ENCODE measurements at regions not wholly inside any gene's neighbourhood (a gene's known extent, or its start where the extent isn't known, plus 50 kb on each side); places are given as distances from the start of the nearest gene placed in this dataset.

GRCh38 chr2:184201246-184201645 is 397.1 kb upstream of the ZNF804A start:
- H3K27ac ChIP-seq: no peak overlapping the region

GRCh38 chr2:184203661-184204060 is 394.7 kb upstream of the ZNF804A start:
- no peak for DNase-seq (ENCODE audit: low spot score)
- Histone ChIP-seq H3K27me3 (replicated peaks; ENCODE audit: insufficient read depth) (no peaks in the 10 kb centered on the region), H3K4me3 (no peak overlapping the region), H3K4me1 (replicated peaks) (no peaks in the 10 kb centered on the region), H3K36me3 (no peaks in the 10 kb centered on the region), H3K27ac (no peak overlapping the region), H3K9me3 (no peaks in the 10 kb centered on the region)
- WGBS: 85% methylated on average over 1 of the region's 1 CpG
- intact Hi-C loops (cut with DNase I): no loop called here
- TF ChIP-seq POLR2A (IDR thresholded peaks at IDR 0.05) (no peak), POLR2AphosphoS5 (IDR thresholded peaks at IDR 0.05) (no peak), CTCF (IDR thresholded peaks at IDR 0.05) (no peak)

More at GRCh38 chr2:184201246-184201645, 397.1 kb upstream of the ZNF804A start:
- TF ChIP-seq POLR2A (IDR thresholded peaks at IDR 0.05) (no peak), CTCF (IDR thresholded peaks at IDR 0.05) (no peak), POLR2AphosphoS5 (IDR thresholded peaks at IDR 0.05) (no peak)
- Histone ChIP-seq H3K9me3 (no peaks in the 10 kb centered on the region), H3K4me3 (no peak overlapping the region), H3K4me1 (replicated peaks) (no peaks in the 10 kb centered on the region), H3K27me3 (replicated peaks; ENCODE audit: insufficient read depth) (no peaks in the 10 kb centered on the region), H3K36me3 (no peaks in the 10 kb centered on the region)
- intact Hi-C loops (cut with DNase I): no loop called here
- no peak for DNase-seq (ENCODE audit: low spot score)
- 83% methylated on average over 2 of the region's 2 CpGs for WGBS

- H3K4me3 ChIP-seq: no peak overlapping the region
- no peaks in the 10 kb centered on the region for H3K4me1 ChIP-seq (replicated peaks)
- no peaks in the 10 kb centered on the region for H3K27me3 ChIP-seq (replicated peaks; ENCODE audit: insufficient read depth)
- no peak for DNase-seq (ENCODE audit: low spot score)
- intact Hi-C loops (cut with DNase I): no loop called here
- WGBS: 76% methylated on average over 2 of the region's 2 CpGs
- no peak overlapping the region for H3K27ac ChIP-seq
- TF ChIP-seq POLR2A (IDR thresholded peaks at IDR 0.05) (no peak), POLR2AphosphoS5 (IDR thresholded peaks at IDR 0.05) (no peak), CTCF (IDR thresholded peaks at IDR 0.05) (no peak)
- H3K36me3 ChIP-seq: no peaks in the 10 kb centered on the region
- H3K9me3 ChIP-seq: no peaks in the 10 kb centered on the region
Measured at GRCh38 chr2:184205048-184205596, 393.2 kb upstream of the ZNF804A start.

- 88% methylated on average over 2 of the region's 2 CpGs for WGBS
- H3K27ac ChIP-seq: no peak overlapping the region
- DNase-seq (ENCODE audit: low spot score): no peak
- no peak for TF ChIP-seq POLR2AphosphoS5 (IDR thresholded peaks at IDR 0.05)
- no peak for TF ChIP-seq POLR2A (IDR thresholded peaks at IDR 0.05)
- no peak for TF ChIP-seq CTCF (IDR thresholded peaks at IDR 0.05)
- no peak overlapping the region for H3K4me3 ChIP-seq
- H3K9me3 ChIP-seq: no peaks in the 10 kb centered on the region
- intact Hi-C loops (cut with DNase I): no loop called here
- H3K27me3 ChIP-seq (replicated peaks; ENCODE audit: insufficient read depth): no peaks in the 10 kb centered on the region
- H3K36me3 ChIP-seq: no peaks in the 10 kb centered on the region
- H3K4me1 ChIP-seq (replicated peaks): no peaks in the 10 kb centered on the region
Measured at GRCh38 chr2:184206045-184206444, 392.3 kb upstream of the ZNF804A start.

- no peak for TF ChIP-seq CTCF (IDR thresholded peaks at IDR 0.05)
- no peak for TF ChIP-seq POLR2A (IDR thresholded peaks at IDR 0.05)
- TF ChIP-seq POLR2AphosphoS5 (IDR thresholded peaks at IDR 0.05): no peak
- Histone ChIP-seq H3K27ac (no peak overlapping the region), H3K9me3 (no peaks in the 10 kb centered on the region), H3K4me1 (replicated peaks) (no peaks in the 10 kb centered on the region), H3K4me3 (no peak overlapping the region), H3K36me3 (no peaks in the 10 kb centered on the region), H3K27me3 (replicated peaks; ENCODE audit: insufficient read depth) (no peaks in the 10 kb centered on the region)
- 80% methylated on average over 3 of the region's 3 CpGs for WGBS
- intact Hi-C loops (cut with DNase I): no loop called here
- DNase-seq (ENCODE audit: low spot score): no peak
Measured at GRCh38 chr2:184210329-184210728, 388.0 kb upstream of the ZNF804A start.
